Keratinocyte (primary cell): ENCODE measurements at regions not wholly inside any gene's neighbourhood (a gene's known extent, or its start where the extent isn't known, plus 50 kb on each side); places are given as distances from the start of the nearest gene placed in this dataset.

Source experiments
- CTCF ChIP-seq, 3 experiments: IDR thresholded peaks in 1 of 3; conservative IDR thresholded peaks in 1 of 3; optimal IDR thresholded peaks in 1 of 3; 2 replicates in 2 of 3; 3 replicates in 1 of 3; pipeline versions ENCODE3 to v1.5.1; 2011; ENCODE audit warnings: low read length in 3 of 3, mild to moderate bottlenecking in 3 of 3, moderate library complexity in 2 of 3, control low read depth in 1 of 3, inconsistent platforms in 1 of 3; ENCODE audit not compliant: insufficient read depth in 2 of 3; ENCODE audit errors: extremely low read depth in 1 of 3
- EZH2 ChIP-seq: IDR thresholded peaks from one replicate; pipeline ENCODE4 v1.6.1; 2012; ENCODE audit warnings: inconsistent platforms, mild to moderate bottlenecking, low read length, moderate library complexity

GRCh38 chr13:81153478-81153877 lies 812.6 kb upstream of the SPRY2 start:
- TF ChIP-seq CTCF (optimal IDR thresholded peaks at IDR 0.05 in 1 of 3, IDR thresholded peaks at IDR 0.05 in 1 of 3, conservative IDR thresholded peaks at IDR 0.05 in 1 of 3; ENCODE audit: extremely low read depth in 1 of 3, insufficient read depth in 2 of 3, low read length in 3 of 3) (no peak), EZH2 (no peak)
